SKM-1 (cell line): ENCODE measurements at regions not wholly inside any gene's neighbourhood (a gene's known extent, or its start where the extent isn't known, plus 50 kb on each side); places are given as distances from the start of the nearest gene placed in this dataset.
"Not testable (repeated sequence)": the region's sequence is repeated elsewhere in the genome, so short reads cannot be mapped to it uniquely, and the experiment has no call there.

Source experiments
- DNase-seq: peaks from one replicate; lab custom pipeline; 2025; ENCODE audit not compliant: unreplicated experiment; lab: John Stamatoyannopoulos, UW

DNA sequence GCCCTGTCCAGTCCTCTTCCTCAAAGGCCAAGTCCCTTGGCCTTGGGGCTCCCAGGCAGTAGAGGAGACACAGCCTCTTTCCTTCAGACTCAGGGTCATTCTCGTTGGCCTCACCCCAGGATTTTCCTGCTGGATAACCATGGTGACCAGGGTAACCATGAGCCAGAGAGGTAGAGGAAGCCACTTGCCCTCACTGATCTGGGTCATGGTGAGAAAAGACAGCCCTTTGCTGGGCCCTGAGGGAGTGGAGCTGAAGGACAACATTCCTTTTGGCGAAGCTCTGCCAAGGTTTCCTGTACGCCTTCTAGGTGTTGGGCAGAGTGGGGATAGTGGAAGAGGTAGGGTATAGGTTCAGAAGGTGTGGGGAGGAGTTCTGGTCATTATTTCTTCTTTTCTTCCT, 53.1 kb upstream of the WNT4 start:
- no peak for DNase-seq

DNA sequence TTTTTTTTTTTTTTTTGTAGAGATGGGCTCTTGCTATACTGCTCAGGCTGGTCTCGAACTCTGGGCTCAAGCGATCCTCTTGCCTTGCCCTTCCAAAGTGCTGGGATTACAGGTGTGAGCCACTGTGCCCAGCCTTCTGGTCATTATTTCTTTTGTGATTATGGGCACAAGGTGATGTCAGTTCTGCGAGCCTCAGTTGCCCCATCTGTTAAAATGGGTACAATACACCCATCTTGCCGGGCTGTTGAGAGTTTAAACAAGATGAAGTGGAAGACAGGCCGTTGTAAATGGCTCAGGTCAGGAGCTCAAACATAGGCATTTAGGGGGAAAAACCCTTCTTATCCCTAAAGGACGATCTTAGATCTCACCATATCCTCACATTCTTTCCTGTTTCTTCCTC, 53.7 kb upstream of the WNT4 start:
- no peak for DNase-seq

DNA sequence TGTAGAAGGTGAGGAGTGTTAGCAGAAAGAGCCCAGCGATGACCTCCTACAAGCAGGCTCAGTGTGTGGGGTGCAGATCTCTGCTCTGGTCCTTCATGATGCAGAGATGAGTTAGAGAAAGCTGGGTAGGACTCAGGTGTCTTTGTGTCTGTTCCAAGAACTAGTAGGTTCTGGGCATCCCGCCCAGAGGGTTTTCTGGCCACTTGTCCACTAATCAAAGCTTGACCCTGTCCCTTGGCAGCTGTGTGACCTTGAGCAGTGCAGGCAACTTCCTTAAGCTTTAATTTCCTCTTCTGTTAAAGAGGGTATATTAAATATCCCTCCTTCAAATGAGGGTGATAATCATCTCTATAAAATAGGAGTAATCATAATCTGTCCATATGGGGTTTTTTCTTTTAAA, 54.7 kb upstream of the WNT4 start:
- no peak for DNase-seq

DNA sequence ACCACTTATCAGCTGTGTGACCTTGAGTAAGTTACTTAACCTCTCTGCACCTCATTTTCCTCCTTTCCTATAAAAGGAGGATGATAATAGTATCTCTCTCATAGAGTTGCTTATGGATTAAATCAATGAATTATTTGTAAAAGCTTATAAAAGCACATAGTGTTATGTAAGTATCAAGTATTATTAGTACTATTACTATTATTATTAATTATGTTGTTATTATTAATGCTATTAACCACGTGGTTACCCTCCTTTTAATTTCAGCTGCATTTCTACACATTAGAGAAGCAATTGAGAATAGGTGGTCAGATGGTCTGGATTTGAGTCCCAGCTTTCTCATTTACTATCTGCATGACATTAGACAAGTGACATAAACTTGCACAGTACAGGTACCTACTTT, 58.1 kb upstream of the WNT4 start:
- DNase-seq, result no peak

DNA sequence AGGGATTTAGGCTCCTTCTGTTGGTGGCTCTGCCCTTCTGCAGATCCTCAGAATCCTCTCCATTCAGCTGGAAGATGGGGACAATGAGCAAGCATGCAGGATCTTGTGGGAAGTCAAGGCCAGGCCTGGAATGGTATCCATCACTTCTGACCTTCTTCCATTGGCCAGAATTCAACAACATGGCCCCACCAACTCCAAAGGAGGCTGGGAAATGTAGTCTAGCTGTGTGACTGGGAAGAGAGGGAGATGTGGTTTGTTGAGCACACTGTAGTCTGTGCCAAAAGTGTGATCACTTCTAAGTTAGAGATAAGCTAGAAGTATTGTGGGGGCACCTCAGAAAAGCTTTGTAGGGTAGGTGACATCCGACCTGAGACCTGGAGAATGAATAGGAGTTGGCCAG, 60.4 kb upstream of the WNT4 start:
- no peak for DNase-seq

DNA sequence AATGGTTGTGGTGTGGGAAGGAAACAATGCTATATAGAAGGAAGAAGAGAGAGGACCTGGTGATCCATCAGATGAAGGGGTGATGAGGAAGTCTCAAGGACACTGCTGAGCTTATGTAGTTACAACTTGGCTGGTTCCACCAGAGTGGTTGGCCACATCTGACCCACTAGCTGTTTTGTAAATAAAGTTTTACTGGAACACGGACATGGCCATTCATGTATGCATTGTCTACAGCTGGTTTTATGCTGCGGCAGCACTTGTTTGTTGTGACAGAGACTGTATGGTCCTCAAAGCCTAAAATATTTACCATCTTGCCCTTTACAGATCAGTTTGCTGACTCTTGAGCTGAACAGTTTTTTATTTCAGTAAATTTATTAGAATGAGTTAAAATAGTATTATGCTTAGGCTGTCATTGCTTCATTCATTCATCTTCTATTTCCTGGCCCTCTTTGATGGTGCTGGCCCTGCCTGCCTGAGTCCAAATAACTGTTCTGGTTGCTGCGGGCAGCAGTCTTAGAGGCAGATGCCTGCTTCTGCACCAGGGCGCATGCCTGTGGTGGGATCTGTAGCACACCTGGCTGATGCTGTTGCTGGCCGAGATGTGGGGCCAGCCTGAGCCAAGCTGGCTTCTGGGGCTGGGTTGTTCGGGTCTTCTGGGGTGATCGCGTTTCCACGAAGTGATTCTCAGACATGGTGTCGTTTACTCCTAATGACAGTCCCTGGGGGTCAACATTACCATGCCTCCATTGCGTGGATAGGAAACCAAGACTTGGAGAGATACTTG, 61.4 kb upstream of the WNT4 start:
- no peak for DNase-seq

DNA sequence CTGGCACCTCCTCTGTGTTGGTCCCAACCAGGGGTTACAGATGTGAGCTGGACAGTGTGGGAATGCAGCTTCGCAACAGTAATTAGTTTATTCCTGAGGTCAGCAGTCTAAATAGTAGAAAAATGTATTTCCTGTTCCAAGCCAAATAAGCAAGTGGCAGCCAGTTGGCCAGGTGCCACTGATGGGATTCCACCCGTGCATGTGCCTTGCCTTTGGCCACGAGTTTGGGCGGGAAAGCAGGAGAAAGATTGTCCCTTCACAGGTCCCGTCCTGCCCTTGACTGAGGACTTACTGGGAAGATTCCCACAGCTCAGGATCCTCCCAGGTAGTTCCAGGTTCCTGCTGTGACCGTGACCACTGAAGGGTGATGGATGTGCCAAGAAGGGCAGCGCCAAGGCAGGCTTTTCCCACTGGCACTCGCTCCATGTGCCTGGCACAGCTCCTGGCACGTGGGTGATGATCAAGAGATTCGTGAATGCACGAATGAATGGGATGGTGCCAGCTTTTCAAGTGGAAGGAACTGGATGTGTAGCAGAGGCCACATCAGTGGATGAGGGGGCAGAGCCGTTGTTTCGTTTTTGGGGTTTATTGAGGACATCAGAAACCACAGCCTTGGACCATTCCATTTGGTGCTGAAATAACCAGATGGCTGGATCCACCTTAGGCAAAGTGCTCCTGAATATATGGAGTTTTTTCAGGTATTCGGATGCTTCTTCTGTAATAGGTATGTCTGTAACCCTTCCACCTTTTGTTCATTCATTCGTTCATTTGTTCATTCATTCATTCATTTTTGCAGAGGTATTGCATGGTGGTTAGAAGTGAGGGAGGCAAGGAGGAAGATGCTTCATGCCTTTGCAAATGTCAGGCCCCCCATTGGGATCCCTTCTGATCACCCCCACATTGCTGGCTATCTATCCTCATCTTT, 62.4 kb upstream of the WNT4 start:
- DNase-seq, result no peak

DNA sequence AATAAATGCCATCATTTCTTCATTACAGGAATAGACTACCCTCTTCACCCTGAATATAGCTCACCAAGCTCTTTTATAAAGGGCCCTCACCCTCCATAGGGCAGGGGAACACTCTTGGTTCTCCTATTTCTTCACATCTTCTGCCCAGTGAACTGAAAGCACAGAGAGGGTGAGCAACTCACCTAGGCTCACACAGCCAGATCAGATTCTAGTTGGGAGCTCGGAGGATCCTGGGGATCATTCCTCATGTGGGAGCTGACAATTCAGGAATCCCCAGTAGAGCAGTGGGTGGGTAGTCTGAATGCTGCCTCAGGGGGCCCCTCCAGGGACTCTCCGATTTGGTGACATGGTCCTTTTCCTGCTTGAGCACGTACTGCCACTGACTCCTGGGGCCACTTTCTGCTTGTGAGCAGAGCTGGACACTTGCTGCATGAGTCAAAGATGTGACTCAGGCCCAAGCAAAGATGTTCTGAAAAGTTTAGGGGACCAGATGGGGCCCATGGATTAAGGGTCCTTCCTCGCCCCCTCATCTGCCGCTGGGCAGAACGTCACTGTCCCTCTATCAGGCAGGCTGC, 63.7 kb upstream of the WNT4 start:
- DNase-seq, result no peak

DNA sequence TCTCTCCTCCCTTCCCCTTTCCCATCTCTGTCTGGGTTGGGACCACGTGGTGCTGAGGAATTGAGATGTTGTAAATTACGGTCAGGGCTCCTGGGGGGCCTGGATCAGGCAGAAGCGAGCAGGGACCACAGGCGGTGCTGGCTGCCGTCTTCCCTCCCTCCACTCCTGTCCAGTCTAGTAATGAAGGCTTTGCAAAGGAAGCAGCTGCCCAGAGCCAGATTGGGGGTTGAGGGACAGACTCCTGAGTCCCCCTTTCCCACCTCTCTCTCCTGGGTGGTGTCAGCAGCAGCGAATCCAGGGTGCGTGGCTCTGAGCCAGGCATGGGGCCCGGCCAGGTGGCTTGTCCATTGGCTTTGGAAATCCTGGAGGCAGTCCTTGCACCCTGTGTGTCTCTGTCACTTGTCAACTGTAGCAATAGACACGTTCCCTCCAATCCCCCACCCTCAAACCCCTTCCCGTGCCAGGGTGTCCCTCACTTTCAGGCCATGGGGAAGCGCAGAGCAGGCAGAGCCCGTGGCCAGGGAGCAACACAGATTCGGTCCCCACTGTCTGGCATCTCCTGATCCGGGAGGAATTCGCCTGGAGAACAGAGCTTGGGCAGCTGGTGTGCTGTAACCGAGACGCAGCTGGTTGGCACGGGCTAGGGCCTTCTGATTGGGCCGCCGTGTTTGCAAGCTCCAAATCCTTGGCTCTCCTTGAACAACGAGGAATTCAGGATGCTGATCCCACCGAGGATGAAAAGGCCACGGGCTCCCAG, 64.8 kb upstream of the WNT4 start:
- DNase-seq, result no peak

DNA sequence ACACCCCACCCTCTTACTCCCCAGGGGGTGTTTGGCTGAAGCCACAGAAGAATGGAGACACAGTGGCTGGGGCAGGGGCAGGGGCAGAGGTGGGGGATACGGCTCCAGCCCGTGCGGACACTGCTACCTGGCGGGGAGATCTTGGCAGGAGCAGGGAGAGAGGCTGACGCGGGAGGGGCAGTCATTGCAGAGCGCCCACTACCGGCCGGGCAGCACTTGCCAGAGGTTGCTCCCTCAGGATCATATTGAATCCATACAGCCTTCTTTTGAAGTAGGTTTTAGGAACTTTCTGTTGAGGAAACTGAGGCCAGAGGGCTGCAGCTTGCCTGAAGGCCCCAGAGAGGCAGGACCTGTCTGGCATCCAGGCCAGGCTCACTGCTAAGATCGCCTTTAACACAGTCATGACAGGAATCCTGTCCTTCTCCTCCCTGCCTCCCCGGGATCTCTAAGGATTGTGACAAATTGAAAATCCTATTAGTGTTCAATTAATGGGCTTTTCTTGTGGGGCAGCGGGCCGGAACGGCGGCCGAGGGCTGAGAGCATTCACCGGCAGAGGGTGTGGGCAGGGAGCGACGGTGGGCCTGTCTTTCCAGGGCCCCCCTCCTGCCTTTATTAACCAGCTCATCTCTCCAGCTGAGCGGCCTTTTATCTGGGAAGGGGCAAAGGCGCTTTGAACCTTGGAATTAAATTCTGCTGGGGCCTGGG, 65.5 kb upstream of the WNT4 start:
- no peak for DNase-seq

DNA sequence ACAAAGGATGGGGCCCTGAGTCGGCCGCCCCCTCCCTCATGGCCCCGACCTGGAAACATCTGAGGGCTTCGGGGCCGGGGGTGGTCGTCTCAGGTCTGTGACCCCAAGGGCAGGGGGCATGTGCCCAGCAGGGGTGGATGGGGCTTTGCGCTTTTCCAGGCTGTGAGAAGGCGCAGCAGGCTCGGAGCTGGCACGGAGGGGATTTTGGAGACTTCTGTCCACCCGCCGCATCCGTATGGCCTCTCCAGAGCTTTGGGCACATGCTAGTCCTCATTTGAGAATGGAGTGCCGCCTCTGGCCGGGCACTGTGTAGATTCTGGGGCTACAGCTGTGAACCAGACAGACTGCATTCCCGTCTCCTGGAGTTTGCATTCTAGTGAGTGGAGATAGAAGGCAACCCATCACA, 66.1 kb upstream of the WNT4 start:
- DNase-seq, result no peak

DNA sequence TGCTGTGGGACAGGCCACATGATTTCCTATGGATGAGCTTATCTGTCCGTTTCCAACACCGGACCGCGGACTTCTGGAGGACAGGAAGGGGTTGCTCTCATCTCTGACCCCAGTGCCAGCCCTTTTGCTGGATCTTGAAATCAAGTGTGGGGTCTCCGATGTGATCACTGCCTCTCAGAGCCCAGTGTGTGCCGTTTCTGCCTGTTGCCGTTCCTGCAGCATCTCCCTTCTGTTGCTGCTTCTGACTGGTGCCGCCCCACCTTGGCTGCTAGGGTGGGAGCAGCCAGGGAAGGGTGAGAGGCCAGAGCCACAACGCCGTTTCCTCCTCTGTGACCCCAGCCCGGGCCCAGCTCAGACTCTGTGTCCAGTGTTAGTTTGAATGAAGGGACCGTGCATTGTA, 67.3 kb upstream of the WNT4 start:
- no peak for DNase-seq

DNA sequence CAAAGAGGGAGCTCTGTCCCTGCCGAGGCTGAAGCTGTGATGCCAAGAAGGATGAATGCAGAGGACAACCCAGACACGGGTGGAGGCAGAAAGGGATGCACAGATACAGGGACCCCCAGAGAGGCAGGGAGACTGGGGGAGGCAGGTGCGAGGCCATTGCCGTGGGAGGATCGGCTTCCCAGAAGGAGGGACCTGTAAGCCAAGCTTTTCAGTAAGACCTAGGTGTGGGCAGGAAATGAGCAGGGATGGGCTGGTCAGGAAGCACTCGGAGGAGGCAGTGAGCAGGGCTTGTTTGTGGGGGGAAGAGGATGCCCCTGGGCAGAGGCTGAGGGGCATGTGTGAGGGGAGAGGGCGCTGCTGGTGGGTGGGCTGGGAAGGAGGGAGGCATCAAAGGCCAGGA, 67.7 kb upstream of the WNT4 start:
- no peak for DNase-seq

DNA sequence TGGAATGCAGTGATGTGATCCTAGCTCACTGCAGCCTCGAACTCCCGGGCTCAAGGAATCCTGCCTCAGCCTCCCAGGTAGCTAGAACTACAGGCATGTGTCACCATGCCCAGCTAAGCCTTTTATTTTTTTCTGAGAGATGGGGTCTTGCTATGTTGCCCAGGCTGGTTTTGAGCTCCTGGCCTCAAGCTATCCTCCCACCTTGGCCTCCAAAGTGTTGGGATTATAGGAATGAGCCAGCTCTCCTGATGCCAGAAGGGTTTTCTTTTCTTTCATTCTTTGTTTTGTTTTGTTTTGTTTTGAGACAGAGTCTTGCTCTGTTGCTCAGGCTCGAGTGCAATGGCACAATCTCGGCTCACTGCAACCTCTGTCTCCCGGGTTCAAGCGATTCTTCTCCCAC, 68.6 kb upstream of the WNT4 start:
- not testable (repeated sequence) for DNase-seq

DNA sequence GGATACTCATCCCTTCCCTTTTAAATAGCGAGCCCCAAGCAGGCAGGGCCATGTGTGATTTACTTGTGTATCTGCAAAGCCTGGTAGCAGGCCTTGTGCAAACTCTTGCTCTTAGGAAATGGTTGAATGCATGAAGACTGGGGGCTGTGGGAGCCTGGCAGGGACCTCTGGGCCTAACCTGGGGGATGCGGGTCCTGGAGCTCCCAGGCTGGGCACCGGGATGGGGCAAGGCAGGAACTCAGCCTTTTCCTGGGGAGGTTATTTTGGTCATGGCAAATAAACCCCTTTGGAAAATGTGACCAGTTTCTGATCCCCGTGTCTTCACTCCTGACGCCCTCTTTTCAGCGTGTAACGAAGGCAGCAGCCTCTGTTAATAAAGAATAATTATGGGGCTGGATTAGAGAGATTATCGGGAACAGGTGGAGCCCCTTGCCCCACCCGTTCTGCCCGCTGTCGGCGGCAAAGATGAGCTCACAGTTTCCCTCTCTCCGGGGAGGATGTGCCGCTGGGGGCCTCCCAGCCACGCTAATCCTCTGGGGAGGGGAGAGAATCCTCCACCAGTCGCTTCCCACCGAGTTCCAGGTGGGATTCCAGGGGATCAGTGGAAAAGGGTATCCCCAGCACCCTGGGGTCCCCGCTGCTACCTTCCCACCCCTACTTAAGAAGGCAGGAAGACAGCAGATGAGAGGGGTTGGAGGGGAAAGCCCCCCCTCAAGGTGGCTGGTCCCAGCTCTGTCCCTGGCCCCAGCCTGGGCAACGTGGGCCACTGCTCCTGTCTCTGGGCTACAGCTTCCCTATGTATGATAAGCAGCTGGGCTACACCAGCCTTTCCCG, 69.7 kb upstream of the WNT4 start:
- no peak for DNase-seq

DNA sequence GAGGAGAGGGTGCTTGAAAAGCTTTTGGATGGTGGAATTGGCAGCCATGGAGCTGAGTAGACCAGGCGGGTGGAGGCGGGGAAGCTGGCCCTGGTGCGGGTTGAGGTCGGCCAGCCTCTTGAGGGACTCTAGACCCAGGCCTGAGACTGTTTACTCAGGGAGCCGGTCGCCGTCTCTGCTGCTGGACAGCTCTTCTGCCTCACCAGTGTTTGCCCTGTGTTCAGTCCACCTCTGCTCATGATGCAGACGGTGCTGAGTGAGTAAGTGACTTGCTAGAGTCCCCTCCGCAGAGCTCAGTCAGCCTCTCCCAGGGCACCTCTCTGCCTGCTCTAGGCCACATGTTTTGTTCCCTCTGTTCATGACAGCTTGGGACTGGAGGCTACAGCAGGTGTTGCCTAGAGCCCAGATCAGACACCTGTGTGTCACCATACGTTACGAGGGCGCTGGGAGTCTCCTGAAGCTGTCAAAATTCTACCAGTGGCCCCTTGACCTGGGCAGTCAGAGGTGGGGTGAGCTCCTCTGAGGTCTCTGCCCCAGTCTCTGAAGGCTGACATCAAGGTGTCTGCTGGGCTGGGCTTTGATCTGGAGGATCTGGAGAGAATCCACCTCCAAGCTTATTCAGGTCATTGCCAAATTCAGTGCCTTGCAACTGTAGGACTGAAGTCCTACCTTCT, 73.5 kb upstream of the WNT4 start:
- no peak for DNase-seq

DNA sequence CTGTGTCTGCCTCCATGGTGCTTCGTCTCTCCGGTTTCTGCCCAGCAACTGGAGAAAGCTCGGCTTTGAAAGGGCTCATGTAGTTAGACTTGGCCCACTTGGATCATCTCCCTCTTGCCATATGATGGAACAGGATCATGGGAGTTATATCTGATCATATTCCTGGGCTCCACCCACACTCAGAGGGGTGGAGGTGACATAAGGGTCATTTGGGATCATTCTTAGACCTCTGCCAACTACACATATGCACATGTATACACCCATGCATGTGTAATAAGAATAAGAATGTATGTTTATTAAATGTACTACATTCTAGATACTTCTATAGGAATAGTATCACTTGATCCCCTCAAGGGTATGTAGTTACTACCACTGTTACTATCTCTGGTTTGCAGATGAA, 74.1 kb upstream of the WNT4 start:
- DNase-seq, result no peak

DNA sequence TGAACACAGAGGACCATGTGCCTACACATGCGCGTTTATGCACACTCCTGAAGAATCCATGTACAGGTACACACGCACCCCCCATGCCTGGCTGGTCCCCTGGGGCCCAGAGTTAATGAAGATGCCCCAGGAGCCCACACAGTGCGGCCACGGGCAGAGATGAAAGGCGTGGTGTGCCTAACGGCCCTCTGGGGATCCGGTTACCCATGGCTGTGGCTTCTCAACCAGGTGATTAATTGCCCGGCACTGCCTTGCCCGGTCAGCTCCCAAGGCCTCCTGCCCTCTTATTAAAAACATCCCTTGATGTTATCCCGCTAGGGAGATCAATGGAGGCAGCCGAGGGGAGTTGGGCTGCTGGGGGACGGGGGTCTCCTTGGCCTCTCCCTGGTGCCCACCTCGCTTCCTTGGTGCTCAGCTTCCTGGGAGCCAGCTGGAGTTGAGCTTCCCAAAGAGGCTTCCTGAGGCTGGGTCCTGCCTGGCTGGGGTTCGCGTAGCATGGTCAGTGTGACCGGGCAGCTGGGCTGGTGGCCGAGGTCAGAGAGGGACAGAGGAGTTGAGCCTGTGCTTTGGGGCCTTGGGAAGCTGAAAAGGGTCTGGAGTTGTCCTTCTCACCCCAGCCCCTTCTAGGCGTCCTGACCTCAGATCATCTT, 75.0 kb upstream of the WNT4 start:
- no peak for DNase-seq
